ENCODE measurements at regions not wholly inside any gene's neighbourhood (a gene's known extent, or its start where the extent isn't known, plus 50 kb on each side); places are given as distances from the start of the nearest gene placed in this dataset.
"Not testable (repeated sequence)": the region's sequence is repeated elsewhere in the genome, so short reads cannot be mapped to it uniquely, and the experiment has no call there.

DNA sequence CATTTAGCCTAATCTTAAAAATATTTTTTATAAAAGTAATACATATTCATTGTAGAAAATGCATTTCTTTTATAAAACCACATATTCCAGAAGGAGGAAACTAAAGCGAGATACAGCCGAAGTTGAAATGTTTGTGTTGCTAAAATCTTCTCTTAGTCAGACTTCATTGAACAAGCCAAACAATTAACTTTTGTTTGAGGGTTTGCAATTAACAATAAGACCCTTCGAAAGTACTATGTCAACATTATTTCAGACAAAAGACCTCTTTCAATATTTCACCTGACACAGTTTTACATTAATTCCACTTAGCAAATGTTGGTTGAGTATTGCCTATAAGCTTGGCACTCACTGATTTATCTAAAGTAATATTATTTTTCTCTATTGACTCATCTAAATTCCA lies 354.0 kb upstream of the ADAMTS5 start:
- no peak for DNase-seq

DNA sequence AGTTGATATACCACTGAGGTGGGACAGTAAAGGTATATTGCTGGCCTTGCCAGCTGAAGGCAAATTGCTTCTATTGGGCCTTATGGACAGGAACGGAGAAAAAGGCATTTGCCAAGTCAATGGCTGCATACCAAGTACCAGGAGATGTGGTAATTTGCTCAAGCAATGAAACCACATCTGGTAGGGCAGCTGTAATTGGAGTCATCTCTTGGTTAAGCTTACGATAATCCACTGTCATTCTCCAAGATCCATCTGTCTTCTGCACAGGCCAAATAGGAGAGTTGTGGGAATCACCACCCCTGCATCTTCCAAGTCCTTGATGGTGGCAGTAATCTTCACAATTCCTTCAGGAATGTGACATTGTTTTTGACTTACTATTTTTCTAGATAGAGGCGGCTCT lies 350.7 kb upstream of the ADAMTS5 start:
- not testable (repeated sequence) for DNase-seq

DNA sequence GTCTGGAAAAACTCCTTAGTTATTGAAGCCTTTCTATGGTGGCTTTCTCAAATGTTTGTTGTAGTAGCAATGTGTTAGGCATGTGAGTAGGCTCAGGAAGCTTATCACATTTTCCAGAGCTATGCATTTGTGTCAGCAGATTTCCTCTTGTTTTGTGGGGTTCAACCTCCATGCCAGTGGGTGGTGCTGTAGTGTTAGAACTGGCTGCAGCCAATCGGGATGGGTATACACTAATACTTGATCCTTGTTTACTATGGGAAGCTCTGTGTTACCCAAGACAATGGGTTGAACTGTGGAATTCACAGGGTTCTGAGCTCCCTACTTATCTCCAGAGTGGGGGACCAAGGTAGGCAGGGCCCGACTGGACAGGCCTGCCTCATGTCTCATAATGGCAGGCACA lies 348.5 kb upstream of the ADAMTS5 start:
- no peak for DNase-seq

DNA sequence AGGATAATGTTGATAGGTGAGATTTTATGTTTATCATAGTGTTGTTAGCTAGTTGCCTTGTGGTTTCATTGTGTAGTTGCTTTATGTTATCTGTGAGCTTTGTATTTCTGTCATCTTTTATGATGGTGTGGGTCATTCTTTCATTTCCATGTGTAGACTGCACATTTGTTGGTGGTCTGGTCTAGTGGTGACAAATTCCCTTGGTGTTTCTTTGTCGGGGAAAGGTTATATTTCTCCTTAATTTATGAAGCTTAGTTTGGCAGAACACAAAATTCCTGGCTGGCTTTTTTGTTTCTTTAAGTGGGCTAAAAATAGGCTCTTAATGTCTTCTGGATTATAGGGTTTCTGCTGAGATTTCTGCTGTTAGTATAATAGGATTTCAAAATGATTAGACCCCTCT lies 347.2 kb upstream of the ADAMTS5 start:
- no peak for DNase-seq

DNA sequence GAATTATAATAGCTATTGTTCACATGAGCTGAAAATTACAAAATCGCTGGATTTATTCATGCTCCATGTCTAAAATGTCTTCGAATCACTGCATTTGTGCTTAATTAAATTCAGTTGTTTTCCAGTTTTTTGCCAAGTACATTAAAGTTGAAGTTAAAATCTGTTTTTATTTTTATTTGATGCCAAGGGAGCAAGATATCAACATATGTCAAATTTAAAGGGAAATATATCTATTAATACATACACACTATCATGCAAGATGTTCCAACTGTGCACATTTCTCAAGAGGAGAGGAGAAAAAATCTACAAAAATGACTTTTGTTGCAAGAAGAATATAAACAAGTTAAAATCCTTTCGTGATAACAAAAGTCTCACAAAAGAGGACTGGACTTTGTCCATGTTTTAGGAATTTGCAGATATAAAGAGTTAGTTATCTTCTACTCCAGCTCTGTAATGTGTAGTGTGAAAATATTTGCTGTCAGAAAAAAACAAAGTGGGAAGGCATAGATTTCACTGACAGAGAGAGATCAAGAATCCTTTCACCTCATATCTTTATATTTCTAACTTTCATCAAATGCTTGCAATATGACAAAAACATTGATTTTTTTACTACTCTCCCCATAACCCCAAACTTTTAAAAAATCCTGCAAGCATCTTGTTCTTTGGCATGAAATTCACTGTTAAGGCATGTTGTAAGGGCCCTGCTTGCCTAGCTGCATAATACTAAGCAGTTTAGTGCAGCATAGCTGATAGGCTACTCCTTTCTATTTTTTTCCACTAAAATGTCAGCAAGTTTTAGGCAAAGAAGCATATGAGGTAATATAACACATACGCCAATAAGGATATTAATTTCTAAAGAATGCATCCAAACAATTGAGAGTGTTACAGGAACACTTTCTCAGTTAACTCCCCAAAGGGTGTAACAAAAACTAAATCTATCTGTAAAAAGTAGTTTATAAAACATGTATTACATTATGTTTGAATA lies 340.2 kb upstream of the ADAMTS5 start:
- no peak for DNase-seq

DNA sequence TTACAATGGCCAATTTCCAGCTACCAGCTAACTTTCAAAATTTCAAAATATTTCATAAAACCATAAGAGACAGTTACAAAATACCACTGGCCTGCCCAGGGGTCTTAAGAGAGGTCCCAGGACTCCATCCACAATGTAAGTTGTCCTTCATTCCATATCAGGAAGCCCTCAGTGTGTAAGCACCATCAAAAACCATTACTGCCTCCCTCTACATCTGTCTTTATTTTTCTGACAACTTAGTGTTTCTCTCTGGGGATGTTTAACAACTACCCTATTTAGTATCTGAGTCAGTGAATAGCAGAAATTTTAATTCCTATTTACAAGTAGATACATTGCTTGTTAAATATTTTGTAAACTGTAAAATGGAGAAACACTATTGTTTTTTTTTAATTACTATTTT lies 339.3 kb upstream of the ADAMTS5 start:
- DNase-seq = no peak

DNA sequence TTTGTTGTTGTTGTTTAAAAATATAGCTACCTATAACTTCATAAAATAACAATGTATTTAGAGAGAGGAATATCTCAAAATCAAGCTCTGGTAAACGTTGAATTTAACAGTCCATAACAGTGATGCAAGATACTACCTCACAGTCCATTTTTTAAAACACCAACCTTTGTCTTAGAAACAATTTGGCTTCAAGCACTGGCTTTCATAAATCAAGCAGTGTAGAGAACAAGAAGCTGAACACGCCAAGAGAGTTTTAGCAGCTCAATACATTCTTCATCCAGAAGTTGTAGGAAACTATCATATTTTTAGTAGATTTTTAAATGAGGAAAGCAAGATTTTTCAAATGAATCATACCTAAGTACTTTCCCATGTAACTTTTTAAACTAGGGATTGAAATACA lies 334.3 kb upstream of the ADAMTS5 start:
- no peak for DNase-seq

DNA sequence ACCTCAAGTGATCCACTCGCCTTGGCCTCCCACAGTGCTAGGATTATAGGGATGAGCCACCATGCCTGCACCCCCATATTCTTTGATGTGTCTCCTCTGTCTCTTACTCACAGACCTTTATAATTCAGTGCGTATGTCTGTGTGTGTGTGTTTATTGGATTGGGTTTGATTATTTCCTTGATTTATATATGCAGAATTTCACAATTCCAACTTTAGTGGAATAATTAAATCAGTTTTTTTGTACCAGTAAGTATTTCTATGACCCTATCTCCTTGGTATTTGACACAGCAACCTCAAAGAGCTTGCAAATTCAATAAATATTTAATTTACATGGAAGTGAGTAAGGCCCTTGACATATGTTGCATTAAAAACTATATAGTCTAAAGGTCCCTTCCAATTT lies 333.9 kb upstream of the ADAMTS5 start:
- DNase-seq = no peak

DNA sequence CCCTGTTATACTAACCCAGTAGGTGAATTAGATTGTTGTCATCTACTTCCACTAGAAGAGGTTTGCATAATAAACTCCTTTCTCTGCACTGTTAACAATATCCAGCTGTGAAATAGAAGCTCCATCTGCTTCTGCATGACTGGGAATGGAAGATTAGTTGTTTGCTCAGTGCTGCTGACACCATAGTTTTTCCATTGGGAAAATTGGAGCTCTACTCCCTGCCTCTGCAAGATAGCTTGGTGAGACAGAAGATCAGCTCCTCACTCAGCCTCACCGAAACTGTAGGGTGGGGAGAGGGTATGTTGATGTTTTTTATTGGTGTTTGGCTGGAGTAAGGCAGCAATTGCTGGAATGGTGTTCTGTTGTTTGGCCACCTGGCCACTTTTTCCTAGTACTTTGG lies 331.6 kb upstream of the ADAMTS5 start:
- no peak for DNase-seq

DNA sequence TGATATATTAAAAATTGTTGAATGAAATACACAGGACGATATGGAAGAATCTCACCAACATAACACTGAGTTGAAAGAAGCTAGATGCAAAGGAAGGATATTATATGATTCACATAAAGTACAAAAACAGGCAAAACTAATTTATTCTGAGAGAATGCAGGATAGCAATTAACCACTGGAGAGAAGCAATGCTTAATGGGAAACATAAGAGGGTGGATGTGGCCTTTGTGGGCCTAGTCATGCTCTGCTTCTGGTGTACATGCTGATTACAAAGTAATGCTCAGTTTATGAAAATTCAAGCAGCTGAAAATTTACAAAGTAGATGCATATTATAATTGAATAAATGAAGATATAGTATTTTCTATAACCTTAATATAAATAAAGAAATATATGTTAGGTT lies 326.4 kb upstream of the ADAMTS5 start:
- no peak for DNase-seq

DNA sequence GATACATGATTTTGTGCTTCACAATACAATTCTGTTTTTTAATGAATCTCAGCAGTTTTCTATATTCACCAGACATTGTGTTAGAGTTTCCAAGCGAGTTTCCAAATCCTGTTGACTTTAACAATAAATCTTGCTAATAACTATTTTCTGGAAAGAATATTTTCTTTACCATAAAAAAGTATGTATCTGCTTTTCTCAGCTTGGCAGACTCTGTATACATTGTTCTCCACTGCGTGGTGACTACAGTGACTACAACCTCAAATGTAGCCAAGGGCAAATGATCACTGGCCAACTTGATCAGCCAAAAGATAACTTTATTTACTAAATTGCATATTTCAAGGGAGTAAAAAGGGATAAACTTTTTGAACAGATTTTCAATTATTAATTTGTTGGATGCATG lies 325.9 kb upstream of the ADAMTS5 start:
- no peak for DNase-seq

DNA sequence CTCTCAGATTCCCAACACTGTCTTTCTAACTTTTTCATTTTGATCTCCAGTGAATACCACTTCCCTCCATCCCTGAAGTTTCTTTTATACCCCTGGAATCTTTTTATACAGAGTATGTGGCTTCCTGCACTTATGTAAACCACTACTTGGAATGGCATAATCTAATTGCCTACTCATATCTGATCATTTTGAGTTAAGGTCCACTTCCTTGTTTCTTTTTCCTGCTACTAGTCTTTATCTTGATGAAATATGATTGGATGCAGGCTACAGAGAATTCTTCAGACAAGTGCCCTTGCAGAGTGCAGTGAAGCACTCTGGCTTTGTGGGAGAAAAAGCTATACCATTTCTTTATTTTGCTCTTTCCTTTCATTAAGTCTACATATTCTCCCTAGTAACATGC lies 325.3 kb upstream of the ADAMTS5 start:
- DNase-seq = no peak

DNA sequence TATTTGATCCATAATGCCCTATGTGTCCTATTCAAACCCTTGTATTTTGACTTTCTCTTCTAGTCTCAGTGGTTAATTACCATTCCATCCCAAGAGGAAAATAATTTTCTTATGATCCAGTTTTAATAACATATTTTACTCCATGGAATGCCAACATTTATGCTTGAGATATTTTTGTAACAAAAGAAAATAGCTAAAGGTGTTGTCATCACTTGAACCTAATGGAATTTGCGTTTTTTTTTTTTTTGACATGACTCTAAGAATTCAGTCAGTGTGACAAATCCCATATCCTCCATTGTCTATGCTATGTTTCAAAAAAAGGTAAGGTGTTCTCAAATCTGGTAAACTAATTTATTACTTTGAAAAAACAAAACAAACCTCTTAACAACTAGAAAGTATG lies 324.1 kb upstream of the ADAMTS5 start:
- DNase-seq = no peak

DNA sequence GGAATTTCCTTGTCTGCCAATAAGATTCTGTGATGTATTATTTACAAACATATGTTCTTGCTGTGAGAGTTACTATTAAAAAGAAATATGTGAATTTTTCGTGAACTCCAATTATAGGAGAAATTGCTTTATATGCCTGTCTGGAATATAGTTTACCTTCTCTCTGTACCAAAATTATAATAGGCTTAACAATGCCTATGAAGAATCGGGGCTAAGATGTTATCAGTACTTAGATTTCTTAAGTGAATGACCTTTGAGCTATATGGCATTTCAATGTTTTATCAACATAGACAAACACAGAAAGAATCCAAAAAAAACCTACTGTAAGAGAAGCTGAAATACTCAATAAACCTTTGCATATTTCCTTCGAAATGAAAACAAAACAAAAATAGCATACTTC lies 323.1 kb upstream of the ADAMTS5 start:
- DNase-seq = no peak

DNA sequence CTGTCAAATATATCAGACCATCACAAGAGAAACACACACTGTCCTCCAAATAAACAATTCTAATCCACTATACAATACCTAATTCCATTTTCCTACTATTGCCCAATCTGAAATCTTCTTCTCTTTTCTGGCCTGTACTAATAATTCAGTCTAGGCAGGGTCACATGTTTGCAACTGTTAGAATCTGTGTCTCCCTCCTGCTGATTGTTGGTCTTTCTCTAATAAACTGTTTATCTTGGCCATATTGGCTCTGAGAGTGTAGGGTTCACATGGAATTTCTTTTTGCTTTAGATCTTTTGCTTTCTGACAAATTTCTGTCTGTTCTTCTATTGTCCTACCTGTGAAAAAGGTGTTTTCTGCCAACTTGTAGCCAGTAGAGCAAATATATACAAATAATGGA lies 319.9 kb upstream of the ADAMTS5 start:
- no peak for DNase-seq

DNA sequence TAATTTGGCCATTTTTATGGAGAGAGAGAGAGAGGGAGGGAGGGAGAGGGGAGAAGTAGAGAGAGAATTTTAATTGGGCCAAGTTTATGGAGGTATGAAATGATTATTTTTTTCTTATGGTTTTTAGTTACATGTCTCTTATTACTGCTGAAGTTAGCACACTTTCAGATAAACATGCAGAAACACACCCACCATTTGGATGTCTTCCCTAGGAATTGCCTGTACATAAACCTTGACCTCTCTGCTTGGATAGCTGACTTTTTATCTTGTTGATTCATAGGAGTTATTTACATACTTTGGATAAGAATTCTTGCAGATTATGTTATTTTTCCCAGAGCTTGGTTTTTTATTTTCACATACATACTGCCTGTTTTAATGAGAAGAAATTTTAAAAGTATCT lies 310.2 kb upstream of the ADAMTS5 start:
- DNase-seq = no peak

DNA sequence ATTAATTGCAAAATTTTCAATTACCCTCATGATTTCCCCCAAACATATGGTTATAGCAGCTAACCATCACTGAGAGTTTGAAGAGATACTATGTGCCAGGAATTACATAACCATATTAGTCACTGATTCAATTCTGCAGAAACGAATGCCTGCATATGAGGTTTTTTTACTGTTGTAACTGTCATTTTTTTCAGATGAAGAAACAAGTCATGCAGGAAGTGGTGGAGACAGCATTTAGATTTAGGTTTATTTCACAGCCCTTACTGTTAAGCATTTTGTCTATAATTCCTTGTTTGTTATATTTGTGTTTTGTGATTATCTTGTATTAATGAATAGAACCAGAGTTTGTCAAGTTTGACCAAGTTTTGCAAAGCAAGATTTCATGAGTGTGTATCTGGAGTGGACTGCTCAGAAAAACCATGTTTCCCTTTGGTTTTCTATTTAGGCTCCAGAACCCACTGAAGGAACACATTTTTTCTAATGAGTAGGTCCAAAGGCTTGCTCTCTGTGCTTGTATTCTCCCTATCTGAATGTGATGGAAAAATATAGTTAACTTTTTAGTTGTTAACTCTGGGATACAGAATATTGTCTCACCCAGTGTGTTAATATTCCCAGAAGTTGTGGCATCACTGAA lies 308.5 kb upstream of the ADAMTS5 start:
- DNase-seq = no peak

DNA sequence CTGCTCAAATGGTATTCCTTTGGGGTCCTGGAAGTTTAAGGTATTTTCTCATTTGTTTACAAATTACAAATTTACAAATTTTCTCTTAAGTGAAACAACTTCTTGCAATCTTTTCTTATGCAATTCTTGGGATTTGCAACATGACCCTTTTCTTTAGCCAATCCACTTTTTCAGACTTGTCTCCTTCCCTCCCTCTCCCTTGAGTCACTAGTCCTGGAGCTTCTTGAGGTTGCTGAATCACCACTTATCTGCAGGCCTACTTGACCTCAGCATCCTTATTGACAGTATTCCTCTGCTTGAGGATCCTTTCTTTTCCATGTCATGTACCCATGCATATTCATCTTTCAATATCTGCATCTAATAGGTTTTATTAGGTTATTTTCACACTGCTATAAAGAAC lies 302.8 kb upstream of the ADAMTS5 start:
- no peak for DNase-seq

DNA sequence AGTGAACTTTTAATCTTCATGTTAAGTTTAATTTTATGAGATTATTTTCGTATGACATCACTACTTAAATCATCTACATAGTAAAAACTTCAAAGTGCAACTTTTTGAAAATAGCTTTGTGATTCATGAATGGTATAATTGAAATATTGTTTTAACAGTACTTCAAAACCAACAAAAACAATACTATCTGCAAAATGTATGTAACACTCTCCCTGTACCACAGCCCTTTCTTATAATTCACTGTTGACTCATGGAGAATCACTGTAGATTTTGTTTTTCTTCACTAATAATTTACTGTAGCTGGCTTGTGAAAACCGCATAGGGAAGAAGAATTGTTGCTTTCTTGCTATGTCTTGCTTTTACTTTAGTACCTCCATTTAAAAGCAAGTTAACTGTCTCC lies 301.4 kb upstream of the ADAMTS5 start:
- no peak for DNase-seq

DNA sequence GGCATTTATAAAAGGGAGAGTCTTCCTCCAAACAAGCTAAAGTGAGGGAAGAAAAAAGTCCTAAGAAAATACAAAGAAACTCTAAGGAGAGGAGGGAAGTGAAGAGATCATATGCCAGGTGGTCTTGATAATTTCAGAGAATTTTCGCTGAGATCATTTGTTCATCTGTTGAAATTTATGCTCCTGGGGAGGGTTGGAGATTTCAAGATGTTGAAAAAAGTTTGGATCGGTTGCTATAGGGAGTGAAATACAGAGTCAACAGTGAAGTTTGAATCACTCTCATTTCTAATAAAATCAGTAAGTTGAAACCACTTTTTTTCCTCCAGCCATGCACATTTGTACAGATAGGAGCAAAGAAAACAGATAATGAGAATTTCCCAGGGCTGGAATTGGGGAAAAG lies 299.1 kb upstream of the ADAMTS5 start:
- DNase-seq = no peak

DNA sequence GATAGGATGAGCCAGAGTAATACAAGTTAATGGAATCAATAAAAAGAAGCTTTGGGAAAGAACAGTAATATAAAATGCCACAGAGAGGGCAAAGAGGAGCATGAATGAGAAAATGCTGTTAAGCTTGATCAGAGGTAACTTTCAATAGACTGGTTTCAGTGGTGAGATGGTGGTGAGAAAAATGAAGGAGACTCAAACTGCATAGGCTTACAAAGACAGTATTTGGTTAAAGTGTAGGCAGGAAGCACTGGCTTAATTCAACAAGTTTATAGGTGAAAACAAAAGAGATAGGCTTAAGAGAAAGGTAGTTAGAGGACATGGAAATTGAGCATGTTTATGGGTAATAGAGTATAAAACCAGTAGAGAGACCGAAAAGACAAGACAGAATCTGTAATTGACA lies 298.6 kb upstream of the ADAMTS5 start:
- no peak for DNase-seq

DNA sequence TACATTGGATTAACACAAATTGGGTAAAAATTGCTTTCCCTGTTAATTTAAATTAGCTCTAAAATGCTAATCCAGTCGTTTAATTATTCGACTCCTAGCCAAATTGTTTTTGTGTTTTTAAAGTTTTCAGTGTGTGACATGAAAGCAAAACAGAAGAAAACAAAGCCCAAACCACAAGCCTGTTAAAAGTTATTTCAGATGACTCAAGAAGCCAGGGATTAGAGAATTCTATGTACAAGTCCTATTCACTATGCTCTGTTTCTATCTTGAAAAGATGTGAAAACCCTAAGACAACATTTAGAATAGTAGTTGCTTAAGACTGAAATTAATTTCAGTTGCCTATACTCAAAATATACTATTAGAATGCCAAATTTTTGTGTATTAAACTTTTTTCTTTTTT lies 294.8 kb upstream of the ADAMTS5 start:
- no peak for DNase-seq

DNA sequence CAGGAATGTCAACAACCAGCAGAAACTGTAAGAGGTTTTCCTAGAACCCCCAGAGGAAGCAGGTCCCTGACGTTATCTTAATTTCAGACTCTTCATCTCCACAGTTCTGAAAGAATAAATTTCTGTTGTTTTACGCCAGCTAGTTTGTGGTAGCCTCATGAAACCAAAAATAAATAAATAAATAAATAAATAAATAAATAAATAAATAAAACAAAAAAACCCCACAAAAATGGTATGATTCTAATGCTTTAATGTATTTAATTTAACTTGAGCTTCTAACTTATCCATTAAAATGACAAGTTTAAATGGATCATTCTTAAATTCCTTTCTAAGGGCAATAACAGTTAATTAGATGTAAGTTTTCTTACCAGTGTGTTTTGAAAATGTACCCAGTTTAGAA lies 293.8 kb upstream of the ADAMTS5 start:
- no peak for DNase-seq

DNA sequence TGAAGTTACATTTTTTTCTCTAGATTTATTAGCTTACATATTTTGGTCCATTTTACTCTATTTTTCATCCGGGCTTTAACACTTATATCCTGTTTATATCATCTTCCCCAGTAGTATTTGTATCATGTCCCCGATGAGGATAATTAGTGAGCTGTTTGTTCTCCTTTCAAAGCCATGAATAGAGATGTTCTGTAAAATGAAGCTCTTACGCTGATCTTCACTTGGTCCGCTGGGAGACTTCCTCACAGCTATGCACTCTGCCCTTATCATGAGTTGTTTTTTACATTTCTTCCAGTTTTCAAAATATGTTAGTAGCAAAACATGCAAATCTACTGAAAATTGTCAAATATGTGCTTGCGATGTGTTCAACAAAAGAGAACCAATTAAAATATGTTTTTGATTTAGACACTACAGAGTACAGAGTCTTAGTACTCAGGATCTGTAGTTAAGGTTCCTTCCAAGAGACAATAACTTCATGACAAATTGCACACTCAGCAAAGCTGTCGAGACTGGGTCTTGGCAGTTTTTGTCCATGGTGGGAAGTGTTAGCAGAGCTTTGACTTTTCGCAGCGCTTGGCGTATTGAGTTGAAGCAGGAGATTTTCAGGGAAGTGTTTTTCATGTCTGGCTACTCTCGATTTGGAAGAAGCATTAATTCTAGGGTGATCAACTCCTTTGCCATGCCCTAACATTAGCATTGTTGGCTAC lies 292.0 kb upstream of the ADAMTS5 start:
- DNase-seq = no peak

Data from NCI-H524 treated with DMSO at 0.1 percent for 48 hours (cell line).